B cell (primary cell): ENCODE measurements at regions not wholly inside any gene's neighbourhood (a gene's known extent, or its start where the extent isn't known, plus 50 kb on each side); places are given as distances from the start of the nearest gene placed in this dataset.

Experiments used
- ATAC-seq: fragments of 200-7000 bp; cut with Tn5 transposase; one replicate; pipeline ENCODE4 v1.10.0; 2021; ENCODE audit warnings: low read depth, mild to moderate bottlenecking, moderate number of reproducible peaks, moderate library complexity
- CTCF ChIA-PET: fragments of 350-600 bp; sonication (Branson Sonifier 250); formaldehyde crosslinking; loops from one replicate; lab custom pipeline; 2021; ENCODE audit warnings: antibody characterized with exemption, inconsistent platforms; lab: Charles Lee
- POLR2A ChIA-PET: fragments of 350-600 bp; sonication (Branson Sonifier 250); formaldehyde crosslinking; loops from one replicate; lab custom pipeline; 2021; ENCODE audit warnings: antibody characterized with exemption; lab: Charles Lee
- DNase-seq: peaks from one replicate; pipeline ENCODE4 v3.0.0; 2013
- H2AFZ ChIP-seq: 2 replicates; pipeline ENCODE4 v1.6.1; 2012; ENCODE audit warnings: mild to moderate bottlenecking, low read depth, low read length; ENCODE audit not compliant: insufficient read depth, poor library complexity, severe bottlenecking
- H3K27ac ChIP-seq, 2 donors: 1 replicate in 1 of 2; 2 replicates in 1 of 2; pipeline ENCODE4 v1.5.1; 2012 to 2013; ENCODE audit warnings: low read length in 2 of 2, mild to moderate bottlenecking in 2 of 2, moderate library complexity in 1 of 2
- H3K27me3 ChIP-seq, 4 experiments: fragments of 200-600 bp in 1 of 4; sonication (generic) in 1 of 4; replicated peaks in 1 of 4; 1 replicate in 2 of 4; 2 replicates in 2 of 4; pipeline versions ENCODE4 v1.6.1 to v1.7.0; 2013 to 2016; ENCODE audit warnings: low read length in 3 of 4, mild to moderate bottlenecking in 2 of 4, mixed read lengths in 1 of 4, moderate library complexity in 1 of 4; ENCODE audit not compliant: insufficient read depth in 4 of 4, control insufficient read depth in 3 of 4; ENCODE audit errors: control extremely low read depth in 1 of 4
- H3K36me3 ChIP-seq, 2 experiments: replicated peaks in 1 of 2; 1 replicate in 1 of 2; 2 replicates in 1 of 2; pipeline versions ENCODE4 v1.6.1 to v1.7.1; 2013; ENCODE audit warnings: low read length in 1 of 2; ENCODE audit not compliant: insufficient read depth in 2 of 2, control insufficient read depth in 1 of 2; ENCODE audit errors: control extremely low read depth in 1 of 2, extremely low read depth in 1 of 2
- H3K4me1 ChIP-seq, 2 donors: fragments of 200-600 bp in 1 of 2; sonication (generic) in 1 of 2; 1 replicate in 1 of 2; 2 replicates in 1 of 2; pipeline versions ENCODE4 v1.5.1 to v1.6.1; 2013 to 2017; ENCODE audit warnings: low read length in 2 of 2; ENCODE audit not compliant: control insufficient read depth in 2 of 2, insufficient read depth in 2 of 2
- H3K4me2 ChIP-seq: replicated peaks from 2 replicates; pipeline ENCODE3; 2012; ENCODE audit warnings: mild to moderate bottlenecking, low read depth, low read length; ENCODE audit not compliant: poor library complexity, severe bottlenecking
- H3K4me3 ChIP-seq, 5 experiments: fragments of 200-600 bp in 1 of 5; sonication (generic) in 1 of 5; 1 replicate in 3 of 5; 2 replicates in 2 of 5; pipeline versions ENCODE4 v1.5.1 to v1.7.0; 2011 to 2016; ENCODE audit warnings: low read length in 4 of 5, mild to moderate bottlenecking in 4 of 5, low read depth in 2 of 5, control low read depth in 1 of 5, moderate library complexity in 1 of 5; ENCODE audit not compliant: insufficient read depth in 1 of 5; ENCODE audit errors: control extremely low read depth in 1 of 5, extremely low read depth in 1 of 5
- H3K79me2 ChIP-seq: fragments of 200-600 bp; sonication (generic); one replicate; pipeline ENCODE4 v1.6.0; 2016; ENCODE audit warnings: low read length; ENCODE audit not compliant: control insufficient read depth, insufficient read depth
- H3K9ac ChIP-seq: fragments of 200-600 bp; sonication (generic); 2 replicates; pipeline ENCODE4 v1.6.1; 2017; ENCODE audit warnings: mild to moderate bottlenecking, low read length, moderate library complexity
- H3K9me3 ChIP-seq, 3 donors: one replicate each; pipeline versions ENCODE4 v1.6.1 to v1.7.1; 2013; ENCODE audit warnings: low read length in 2 of 3; ENCODE audit not compliant: control insufficient read depth in 2 of 3, insufficient read depth in 1 of 3; ENCODE audit errors: control extremely low read depth in 1 of 3
- H4K20me1 ChIP-seq: 2 replicates; pipeline ENCODE4 v1.6.0; 2012; ENCODE audit warnings: mild to moderate bottlenecking, low read length; ENCODE audit not compliant: insufficient read depth, control insufficient read depth, poor library complexity, severe bottlenecking
- H3K27ac Mint-ChIP-seq: one replicate; pipeline ENCODE4 v1.8.0; 2021; ENCODE audit warnings: mixed read lengths
- H3K27me3 Mint-ChIP-seq: one replicate; pipeline ENCODE4 v1.8.0; 2021; ENCODE audit warnings: mixed read lengths
- H3K4me1 Mint-ChIP-seq: one replicate; pipeline ENCODE4 v1.8.0; 2021; ENCODE audit warnings: mixed read lengths
- H3K4me3 Mint-ChIP-seq: one replicate; pipeline ENCODE4 v1.8.0; 2021; ENCODE audit warnings: mixed read lengths
- H3K9me3 Mint-ChIP-seq: one replicate; pipeline ENCODE4 v1.8.0; 2022; ENCODE audit warnings: mixed read lengths; ENCODE audit not compliant: insufficient read depth
- CTCF ChIP-seq: fragments of 200-600 bp; IDR thresholded peaks from one replicate; pipeline ENCODE4 v1.8.0; 2022; ENCODE audit warnings: antibody characterized with exemption, mild to moderate bottlenecking
- EZH2 ChIP-seq: IDR thresholded peaks from 2 replicates; pipeline ENCODE4 v1.6.1; 2012; ENCODE audit warnings: borderline replicate concordance, low read depth, mild to moderate bottlenecking, moderate library complexity, low read length; ENCODE audit not compliant: insufficient read depth, poor library complexity, severe bottlenecking
- WGBS: methylation state at CpG from one replicate; pipeline ENCODE4 v1.1.5; 2013; ENCODE audit warnings: missing lambda C conversion rate; ENCODE audit not compliant: insufficient coverage; 5-methylcytosine and 5-hydroxymethylcytosine counted together
- intact Hi-C: fragments of 100-400 bp; cut with micrococcal nuclease; formaldehyde crosslinking; loops from one replicate; pipeline ENCODE4 v1.10.0; 2022

GRCh38 chr2:129015397-129016285 is 697.0 kb upstream of the HS6ST1 start:
- Mint-ChIP-seq H3K9me3 (no peaks in the 10 kb centered on the region), H3K4me1 (no peaks in the 10 kb centered on the region), H3K27me3 (no peaks in the 10 kb centered on the region), H3K4me3 (no peak overlapping the region), H3K27ac (no peak overlapping the region)
- TF ChIP-seq CTCF (no peak), EZH2 (no peak)
- no peak for ATAC-seq
- Histone ChIP-seq H3K27ac (no peak overlapping the region), H3K27me3 (no peaks in the 10 kb centered on the region), H2AFZ (no peak overlapping the region), H3K4me1 (no peaks in the 10 kb centered on the region), H3K36me3 (no peaks in the 10 kb centered on the region), H3K79me2 (no peaks in the 10 kb centered on the region), H3K9me3 (no peaks in the 10 kb centered on the region), H3K4me3 (no peak overlapping the region), H3K4me2 (no peak overlapping the region), H4K20me1 (no peaks in the 10 kb centered on the region), H3K9ac (no peak overlapping the region)
- 74% methylated on average over 6 of the region's 9 CpGs for WGBS
- CTCF ChIA-PET: interaction anchor here (0.6 kb wide), 1 partner anchor 249 kb away, joined by 4 read pairs; no protein-coding TSS in a partner anchor
- no peak for DNase-seq
- POLR2A ChIA-PET: no interaction called here
- intact Hi-C loops: no loop called here

- H3K4me3 Mint-ChIP-seq: no peak overlapping the region
- ATAC-seq (no peak), DNase-seq (no peak)
- no peaks in the 10 kb centered on the region for H3K27me3 ChIP-seq
- intact Hi-C loops: no loop called here
- ChIA-PET POLR2A (no interaction called here), CTCF (no interaction called here)
- no peak overlapping the region for H3K4me2 ChIP-seq
- H3K27me3 Mint-ChIP-seq: no peaks in the 10 kb centered on the region
- no peak overlapping the region for H3K4me3 ChIP-seq
- no peaks in the 10 kb centered on the region for H3K36me3 ChIP-seq
- H4K20me1 ChIP-seq: no peaks in the 10 kb centered on the region
- no peaks in the 10 kb centered on the region for H3K9me3 ChIP-seq
- no peaks in the 10 kb centered on the region for H3K9me3 Mint-ChIP-seq
- no peaks in the 10 kb centered on the region for H3K4me1 ChIP-seq
- no peak overlapping the region for H3K27ac Mint-ChIP-seq
- no peak overlapping the region for H3K27ac ChIP-seq
- TF ChIP-seq EZH2: no peak
- TF ChIP-seq CTCF: no peak
- no peaks in the 10 kb centered on the region for H3K4me1 Mint-ChIP-seq
- WGBS: 86% methylated on average over 3 of the region's 4 CpGs
- H2AFZ ChIP-seq: no peak overlapping the region
- H3K9ac ChIP-seq: no peak overlapping the region
- H3K79me2 ChIP-seq: no peaks in the 10 kb centered on the region
Measured at GRCh38 chr2:129016972-129017371, 698.3 kb upstream of the HS6ST1 start.
